CD14-positive monocyte (primary cell): ENCODE measurements at regions not wholly inside any gene's neighbourhood (a gene's known extent, or its start where the extent isn't known, plus 50 kb on each side); places are given as distances from the start of the nearest gene placed in this dataset.

Experiments
- DNase-seq, 3 donors: peaks; one replicate each; pipeline ENCODE4 v3.0.0-alpha.2; 2011 to 2022
- H2AFZ ChIP-seq: 2 replicates; pipeline ENCODE4 v1.6.0; 2012; ENCODE audit warnings: mild to moderate bottlenecking, low read depth, low read length, inconsistent platforms; ENCODE audit not compliant: insufficient read depth, poor library complexity, severe bottlenecking
- H3K27ac ChIP-seq, 2 donors: 1 replicate in 1 of 2; 2 replicates in 1 of 2; pipeline ENCODE4 v1.5.1; 2012 to 2013; ENCODE audit warnings: low read length in 2 of 2, control low read depth in 1 of 2, inconsistent platforms in 1 of 2, low read depth in 1 of 2, mild to moderate bottlenecking in 1 of 2
- H3K27me3 ChIP-seq, 2 donors: one replicate each; pipeline versions ENCODE4 v1.6.0 to v1.6.1; 2011 to 2013; ENCODE audit warnings: low read length in 2 of 2; ENCODE audit not compliant: control insufficient read depth in 2 of 2, insufficient read depth in 2 of 2
- H3K36me3 ChIP-seq, 2 donors: replicated peaks in 1 of 2; 1 replicate in 1 of 2; 2 replicates in 1 of 2; pipeline versions ENCODE4 v1.5.1 to v1.6.1; 2012 to 2013; ENCODE audit warnings: low read length in 2 of 2, control low read depth in 1 of 2, inconsistent platforms in 1 of 2, mild to moderate bottlenecking in 1 of 2; ENCODE audit not compliant: insufficient read depth in 2 of 2, control insufficient read depth in 1 of 2
- H3K4me1 ChIP-seq, 2 donors: 1 replicate in 1 of 2; 2 replicates in 1 of 2; pipeline versions ENCODE4 v1.5.1 to v1.6.1; 2012 to 2013; ENCODE audit warnings: low read length in 2 of 2, control low read depth in 1 of 2, inconsistent platforms in 1 of 2, mild to moderate bottlenecking in 1 of 2, moderate library complexity in 1 of 2; ENCODE audit not compliant: insufficient read depth in 2 of 2, control insufficient read depth in 1 of 2
- H3K4me2 ChIP-seq: replicated peaks from 2 replicates; pipeline ENCODE3; 2012; ENCODE audit warnings: low read length, moderate library complexity, mild to moderate bottlenecking; ENCODE audit not compliant: poor library complexity, severe bottlenecking; ENCODE audit errors: extremely low read depth
- H3K4me3 ChIP-seq, 3 experiments: fragments of 200-600 bp in 1 of 3; sonication (generic) in 1 of 3; replicated peaks in 1 of 3; 1 replicate in 2 of 3; 2 replicates in 1 of 3; pipeline ENCODE4 v1.5.1; 2011 to 2013; ENCODE audit warnings: low read length in 3 of 3, mild to moderate bottlenecking in 3 of 3, control low read depth in 2 of 3, low read depth in 2 of 3, inconsistent platforms in 1 of 3, moderate library complexity in 1 of 3
- H3K79me2 ChIP-seq: 2 replicates; pipeline ENCODE4 v1.6.0; 2012; ENCODE audit warnings: mild to moderate bottlenecking, control low read depth, inconsistent platforms, low read length, moderate library complexity; ENCODE audit not compliant: insufficient read depth
- H3K9ac ChIP-seq: 2 replicates; pipeline ENCODE4 v1.6.0; 2017; ENCODE audit warnings: low read length, mild to moderate bottlenecking; ENCODE audit not compliant: insufficient read depth, poor library complexity, severe bottlenecking
- H3K9me3 ChIP-seq, 2 donors: replicated peaks in 1 of 2; 1 replicate in 1 of 2; 2 replicates in 1 of 2; pipeline versions ENCODE4 v1.5.1 to v1.6.1; 2012 to 2013; ENCODE audit warnings: low read length in 2 of 2, control low read depth in 1 of 2; ENCODE audit not compliant: control insufficient read depth in 1 of 2, insufficient read depth in 1 of 2
- H4K20me1 ChIP-seq: 2 replicates; pipeline ENCODE4 v1.6.0; 2012; ENCODE audit warnings: mild to moderate bottlenecking, low read length, control low read depth, moderate library complexity; ENCODE audit not compliant: insufficient read depth
- H3K27ac Mint-ChIP-seq, 7 donors: one replicate each; pipeline ENCODE4 v1.8.0; 2020; ENCODE audit warnings: mild to moderate bottlenecking in 7 of 7, mixed read lengths in 7 of 7, moderate library complexity in 6 of 7, inconsistent platforms in 2 of 7
- H3K27me3 Mint-ChIP-seq, 3 donors: one replicate each; pipeline ENCODE4 v1.8.0; 2021 to 2022; ENCODE audit warnings: low read depth in 3 of 3, mild to moderate bottlenecking in 3 of 3, mixed read lengths in 3 of 3, moderate library complexity in 3 of 3, inconsistent platforms in 1 of 3
- H3K36me3 Mint-ChIP-seq, 2 donors: one replicate each; pipeline ENCODE4 v1.8.0; 2020; ENCODE audit warnings: mixed read lengths in 2 of 2, inconsistent platforms in 1 of 2, mild to moderate bottlenecking in 1 of 2
- H3K4me1 Mint-ChIP-seq: one replicate; pipeline ENCODE4 v1.8.0; 2020; ENCODE audit warnings: mild to moderate bottlenecking, mixed read lengths
- H3K4me3 Mint-ChIP-seq, 2 donors: one replicate each; pipeline ENCODE4 v1.8.0; 2020; ENCODE audit warnings: mild to moderate bottlenecking in 2 of 2, mixed read lengths in 2 of 2, moderate library complexity in 1 of 2
- H3K9me3 Mint-ChIP-seq, 7 donors: one replicate each; pipeline ENCODE4 v1.8.0; 2020 to 2022; ENCODE audit warnings: mixed read lengths in 7 of 7, mild to moderate bottlenecking in 6 of 7, moderate library complexity in 6 of 7, inconsistent platforms in 2 of 7
- WGBS: methylation state at CpG from one replicate; pipeline ENCODE4 v1.1.5; 2013; ENCODE audit warnings: missing lambda C conversion rate; ENCODE audit not compliant: insufficient coverage; 5-methylcytosine and 5-hydroxymethylcytosine counted together
- intact Hi-C, 2 donors: fragments of 100-400 bp; cut with micrococcal nuclease; formaldehyde crosslinking; loops; one replicate each; pipeline versions ENCODE4 v1.15.0 to v1.15.1; 2023
- TF ChIP-seq, protein P1 (sequence below): fragments of 200-600 bp; IDR thresholded peaks from one replicate; pipeline ENCODE4 v1.8.0; 2022; ENCODE audit warnings: antibody characterized with exemption, mild to moderate bottlenecking

DNA sequence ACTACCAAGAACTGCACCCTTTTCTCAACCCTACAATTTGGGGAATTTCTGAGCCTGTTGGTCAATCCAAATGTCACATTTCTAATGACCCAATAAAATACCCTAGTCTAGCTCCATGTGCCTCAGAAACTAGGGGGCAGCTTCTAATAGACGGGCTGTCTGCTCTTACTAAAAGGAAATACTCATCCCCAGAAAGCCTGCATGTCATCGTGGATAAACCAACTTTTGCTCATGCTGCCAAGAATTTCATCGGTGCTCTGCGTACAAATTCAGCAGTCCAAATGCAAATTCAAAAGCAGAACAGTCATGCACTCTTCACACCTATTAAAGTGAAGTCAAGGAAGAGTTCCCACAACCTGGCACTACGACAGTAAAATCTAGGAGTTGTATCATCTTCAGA, 377.3 kb downstream of the LNPK start:
- no peak overlapping the region for H3K4me2 ChIP-seq
- H4K20me1 ChIP-seq = no peaks in the 10 kb centered on the region
- peaks cover 9% of the 10 kb centered on the region for H3K4me1 Mint-ChIP-seq
- WGBS = 51% methylated on average over 4 of the region's 5 CpGs
- H3K9ac ChIP-seq = no peak overlapping the region
- H3K36me3 ChIP-seq = no peaks in the 10 kb centered on the region
- DNase-seq = no peak
- no peak overlapping the region for H3K27ac ChIP-seq
- H3K4me3 Mint-ChIP-seq = no peak overlapping the region
- no peaks in the 10 kb centered on the region for H3K4me1 ChIP-seq
- no peaks in the 10 kb centered on the region for H3K9me3 ChIP-seq
- H3K27me3 Mint-ChIP-seq = no peaks in the 10 kb centered on the region
- H3K27me3 ChIP-seq = no peaks in the 10 kb centered on the region
- peaks cover 0 to 11% (median 3%) of the 10 kb centered on the region in 7 donors for H3K9me3 Mint-ChIP-seq
- intact Hi-C loops = no loop called here
- H3K4me3 ChIP-seq = no peak overlapping the region
- H3K79me2 ChIP-seq = no peaks in the 10 kb centered on the region
- TF ChIP-seq, protein P1, sequence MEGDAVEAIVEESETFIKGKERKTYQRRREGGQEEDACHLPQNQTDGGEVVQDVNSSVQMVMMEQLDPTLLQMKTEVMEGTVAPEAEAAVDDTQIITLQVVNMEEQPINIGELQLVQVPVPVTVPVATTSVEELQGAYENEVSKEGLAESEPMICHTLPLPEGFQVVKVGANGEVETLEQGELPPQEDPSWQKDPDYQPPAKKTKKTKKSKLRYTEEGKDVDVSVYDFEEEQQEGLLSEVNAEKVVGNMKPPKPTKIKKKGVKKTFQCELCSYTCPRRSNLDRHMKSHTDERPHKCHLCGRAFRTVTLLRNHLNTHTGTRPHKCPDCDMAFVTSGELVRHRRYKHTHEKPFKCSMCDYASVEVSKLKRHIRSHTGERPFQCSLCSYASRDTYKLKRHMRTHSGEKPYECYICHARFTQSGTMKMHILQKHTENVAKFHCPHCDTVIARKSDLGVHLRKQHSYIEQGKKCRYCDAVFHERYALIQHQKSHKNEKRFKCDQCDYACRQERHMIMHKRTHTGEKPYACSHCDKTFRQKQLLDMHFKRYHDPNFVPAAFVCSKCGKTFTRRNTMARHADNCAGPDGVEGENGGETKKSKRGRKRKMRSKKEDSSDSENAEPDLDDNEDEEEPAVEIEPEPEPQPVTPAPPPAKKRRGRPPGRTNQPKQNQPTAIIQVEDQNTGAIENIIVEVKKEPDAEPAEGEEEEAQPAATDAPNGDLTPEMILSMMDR = no peak
- H2AFZ ChIP-seq = no peak overlapping the region
- no peak overlapping the region for H3K27ac Mint-ChIP-seq
- H3K36me3 Mint-ChIP-seq = no peaks in the 10 kb centered on the region

DNA sequence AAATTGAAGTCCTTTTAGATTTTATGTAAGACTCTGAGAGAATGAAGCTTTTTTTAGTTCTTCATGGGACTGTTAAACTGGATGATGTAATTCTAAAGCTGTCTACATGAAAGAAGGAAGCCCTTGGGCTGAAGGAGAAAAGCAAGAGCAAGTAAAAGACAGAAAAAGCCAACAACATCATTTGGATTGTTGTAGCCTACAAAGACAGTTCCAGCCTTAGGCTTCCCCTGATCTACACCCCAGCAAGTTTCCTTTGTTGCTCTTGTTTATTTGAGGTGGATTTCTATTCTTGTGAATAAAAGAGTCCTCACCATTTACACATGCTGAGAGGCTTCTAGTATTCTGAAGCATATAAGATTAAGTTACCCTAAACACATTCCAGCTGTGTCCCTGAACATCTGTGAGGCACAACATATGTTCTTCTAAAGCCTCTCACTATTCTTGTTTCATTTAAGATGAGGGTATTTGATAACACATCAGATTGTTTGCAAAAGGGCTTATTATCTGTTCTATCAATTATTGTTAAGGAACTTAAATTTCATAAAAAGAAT, 377.8 kb downstream of the LNPK start:
- no peaks in the 10 kb centered on the region for H3K4me1 ChIP-seq
- no peak overlapping the region for H3K9ac ChIP-seq
- no peaks in the 10 kb centered on the region for H3K36me3 ChIP-seq
- no peaks in the 10 kb centered on the region for H3K27me3 Mint-ChIP-seq
- H3K9me3 Mint-ChIP-seq = peaks cover 0 to 11% (median 3%) of the 10 kb centered on the region in 7 donors
- DNase-seq = no peak
- no peaks in the 10 kb centered on the region for H4K20me1 ChIP-seq
- no peak overlapping the region for H3K4me3 Mint-ChIP-seq
- no peak overlapping the region for H3K27ac ChIP-seq
- TF ChIP-seq, protein P1 = no peak
- H3K9me3 ChIP-seq = no peaks in the 10 kb centered on the region
- no peaks in the 10 kb centered on the region for H3K36me3 Mint-ChIP-seq
- H3K4me3 ChIP-seq = no peak overlapping the region
- peak overlapping the region in 2 of 7 donors; percentile 15 to 21 for H3K27ac Mint-ChIP-seq
- no peaks in the 10 kb centered on the region for H3K79me2 ChIP-seq
- no peak overlapping the region for H2AFZ ChIP-seq
- peaks cover 9% of the 10 kb centered on the region for H3K4me1 Mint-ChIP-seq
- no peak overlapping the region for H3K4me2 ChIP-seq
- intact Hi-C loops = no loop called here
- no peaks in the 10 kb centered on the region for H3K27me3 ChIP-seq
